HG02884 (cell line): ENCODE measurements at regions not wholly inside any gene's neighbourhood (a gene's known extent, or its start where the extent isn't known, plus 50 kb on each side); places are given as distances from the start of the nearest gene placed in this dataset.

Experiments used
- ATAC-seq: cut with Tn5 transposase; IDR thresholded peaks from one replicate; pipeline ENCODE4 v1.9.1; 2021; ENCODE audit warnings: mild to moderate bottlenecking, moderate library complexity; ENCODE audit not compliant: unreplicated experiment

GRCh38 chr13:104871456-104871855 is 1664.0 kb downstream of the EFNB2 start:
- ATAC-seq, result no peak

GRCh38 chr13:104869501-104869900 is 1666.0 kb downstream of the EFNB2 start:
- ATAC-seq, result no peak

DNA sequence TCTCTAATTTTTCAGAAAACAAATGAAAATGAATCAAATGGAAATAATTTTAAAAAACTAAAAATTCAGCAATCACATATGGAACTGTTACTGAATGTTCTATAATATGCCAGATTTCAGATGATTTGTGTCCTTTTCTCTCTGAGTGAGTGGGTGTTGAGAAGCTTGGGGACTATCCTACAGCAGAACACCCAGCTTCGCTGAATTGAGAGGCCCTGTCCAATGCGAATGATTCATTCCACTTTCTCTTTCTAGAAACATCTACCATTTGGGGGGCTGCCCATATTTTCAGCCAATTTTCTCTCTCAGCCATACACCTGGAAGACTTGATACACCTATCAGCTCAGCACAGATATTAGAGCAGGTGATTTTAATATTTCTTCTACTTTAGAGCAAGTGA is 1666.7 kb downstream of the EFNB2 start:
- ATAC-seq, result no peak

DNA sequence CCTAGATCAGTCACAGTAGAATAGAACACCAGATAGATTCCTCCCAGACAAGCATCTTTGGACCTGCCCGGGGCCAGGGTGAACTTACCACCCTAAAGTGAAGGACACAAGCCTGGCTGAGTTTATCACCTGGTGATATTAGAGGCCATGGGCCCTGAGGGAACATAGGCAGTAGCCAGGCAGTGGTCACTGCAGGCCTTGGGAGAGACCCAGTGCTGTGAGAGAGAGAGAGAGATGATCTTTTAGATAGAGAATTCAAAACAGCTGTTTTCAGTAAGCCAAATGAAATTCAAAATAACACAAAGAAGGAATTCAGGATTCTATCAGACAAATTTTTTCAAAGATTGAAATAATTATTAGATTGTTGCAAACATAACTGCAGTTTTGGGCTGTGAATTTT is 1679.9 kb downstream of the EFNB2 start:
- ATAC-seq, result no peak

DNA sequence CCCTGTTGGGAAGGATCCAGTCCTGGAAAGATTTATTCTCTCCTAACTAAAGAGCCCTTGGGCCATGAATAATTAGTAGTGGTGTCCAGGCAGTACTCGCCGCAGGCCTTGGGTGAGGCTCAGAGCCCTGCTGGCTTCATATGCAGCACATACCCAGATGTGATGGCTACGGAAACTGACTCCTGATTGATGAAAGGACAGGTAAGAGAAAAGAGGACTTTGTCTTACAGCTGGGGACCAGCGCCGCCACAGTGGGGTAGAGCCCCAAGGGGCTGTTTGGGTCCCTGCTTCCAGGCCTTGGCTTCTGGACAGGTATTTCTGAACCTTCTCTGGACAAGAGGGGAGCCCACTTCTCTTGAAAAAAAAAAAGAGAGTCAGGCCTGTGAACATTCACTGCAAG is 1680.8 kb downstream of the EFNB2 start:
- no peak for ATAC-seq

DNA sequence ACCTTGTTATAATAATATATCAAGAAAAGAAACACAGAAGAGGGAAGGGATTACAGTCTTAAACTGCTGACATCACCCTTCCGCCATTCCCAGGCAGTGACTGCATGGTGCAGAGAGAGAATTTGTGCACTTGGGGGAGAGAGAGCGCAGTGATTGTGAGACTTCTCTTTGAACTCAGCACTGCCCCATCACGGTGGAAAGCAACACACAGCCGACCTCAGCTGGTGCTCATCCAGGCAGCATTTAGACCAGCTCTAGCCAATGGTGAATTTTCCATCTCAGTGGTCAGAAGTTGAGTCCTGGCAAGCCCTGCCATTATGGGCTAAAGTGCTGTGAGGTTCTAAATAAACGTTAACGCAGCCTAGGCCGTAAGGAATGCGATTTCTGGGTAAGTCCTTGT is 1681.5 kb downstream of the EFNB2 start:
- no peak for ATAC-seq

GRCh38 chr13:104847922-104848321 is 1687.5 kb downstream of the EFNB2 start:
- ATAC-seq, result no peak

DNA sequence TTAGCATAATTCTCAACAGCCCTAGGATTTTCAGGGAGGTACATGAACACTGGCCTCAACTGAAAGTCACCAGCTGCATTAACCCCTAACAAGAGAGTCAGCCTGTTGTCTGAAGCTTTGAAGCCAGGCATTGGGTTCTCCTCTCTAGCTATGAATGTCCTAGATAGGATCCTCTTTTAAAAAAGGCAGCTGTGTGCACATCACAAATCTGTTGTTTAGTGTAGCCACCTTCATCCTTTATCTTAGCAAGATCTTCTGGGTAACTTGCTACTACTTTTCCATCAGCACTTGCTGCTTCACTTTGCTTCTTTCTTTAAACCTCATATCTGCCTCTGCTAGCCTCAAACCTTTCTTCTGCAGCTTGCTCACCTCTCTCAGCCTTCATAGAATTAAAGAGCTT is 1692.1 kb downstream of the EFNB2 start:
- no peak for ATAC-seq

- ATAC-seq, result no peak
Measured at GRCh38 chr13:104841110-104841509, 1694.4 kb downstream of the EFNB2 start.

GRCh38 chr13:104837756-104838155 is 1697.7 kb downstream of the EFNB2 start:
- no peak for ATAC-seq

- ATAC-seq, result no peak
Measured at GRCh38 chr13:104833221-104833620, 1702.2 kb downstream of the EFNB2 start.

DNA sequence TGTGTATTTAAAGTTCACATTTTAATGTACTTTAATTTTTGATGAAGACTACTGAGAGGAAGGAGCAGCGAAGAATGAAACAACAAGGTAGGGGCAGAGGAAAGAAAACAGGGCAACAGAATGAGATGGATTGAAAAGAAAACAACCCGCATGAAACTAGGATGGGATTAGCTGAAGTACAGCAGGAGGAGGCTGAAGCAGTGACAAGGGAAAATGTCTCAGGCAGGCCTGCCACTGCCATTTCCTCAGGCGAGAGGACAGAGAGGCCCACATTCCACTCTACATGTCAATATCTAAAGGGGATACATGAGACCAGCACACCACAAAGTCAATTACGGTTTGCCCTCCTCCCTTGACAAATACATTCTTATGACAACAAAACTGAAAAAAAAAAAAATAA is 1703.2 kb downstream of the EFNB2 start:
- ATAC-seq, result no peak

DNA sequence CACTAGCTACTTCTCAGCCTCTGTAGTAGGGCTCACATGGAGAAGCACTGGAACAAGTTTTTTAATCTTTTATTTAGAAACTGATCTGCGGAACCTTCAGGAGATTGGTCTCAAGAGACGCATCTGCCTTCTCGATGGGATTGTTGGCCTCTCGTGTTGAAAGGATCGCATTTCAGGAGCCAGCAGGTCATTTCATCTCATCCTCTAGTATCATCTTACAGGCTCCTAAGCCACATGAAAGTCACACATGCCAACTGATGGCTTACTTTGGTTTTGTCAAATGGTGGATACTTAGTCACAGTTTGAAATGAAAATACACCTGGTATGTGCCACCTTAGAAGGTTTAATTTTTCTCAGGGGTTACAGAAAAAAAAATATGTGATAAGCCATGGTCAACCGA is 1703.6 kb downstream of the EFNB2 start:
- ATAC-seq, result no peak

GRCh38 chr13:104823709-104824108 is 1711.8 kb downstream of the EFNB2 start:
- no peak for ATAC-seq

GRCh38 chr13:104823071-104823470 is 1712.4 kb downstream of the EFNB2 start:
- no peak for ATAC-seq

GRCh38 chr13:104817271-104817670 is 1718.2 kb downstream of the EFNB2 start:
- no peak for ATAC-seq

- no peak for ATAC-seq
Measured at GRCh38 chr13:104816726-104817125, 1718.7 kb downstream of the EFNB2 start.

- no peak for ATAC-seq
Measured at GRCh38 chr13:104810242-104810641, 1725.2 kb downstream of the EFNB2 start.

- no peak for ATAC-seq
Measured at GRCh38 chr13:104809483-104809882, 1726.0 kb downstream of the EFNB2 start.

GRCh38 chr13:104805346-104805745 is 1730.1 kb downstream of the EFNB2 start:
- no peak for ATAC-seq

- no peak for ATAC-seq
Measured at GRCh38 chr13:104799152-104799551, 1732.9 kb upstream of the SLC10A2 start.

GRCh38 chr13:104798486-104798885 is 1732.3 kb upstream of the SLC10A2 start:
- ATAC-seq, result no peak

DNA sequence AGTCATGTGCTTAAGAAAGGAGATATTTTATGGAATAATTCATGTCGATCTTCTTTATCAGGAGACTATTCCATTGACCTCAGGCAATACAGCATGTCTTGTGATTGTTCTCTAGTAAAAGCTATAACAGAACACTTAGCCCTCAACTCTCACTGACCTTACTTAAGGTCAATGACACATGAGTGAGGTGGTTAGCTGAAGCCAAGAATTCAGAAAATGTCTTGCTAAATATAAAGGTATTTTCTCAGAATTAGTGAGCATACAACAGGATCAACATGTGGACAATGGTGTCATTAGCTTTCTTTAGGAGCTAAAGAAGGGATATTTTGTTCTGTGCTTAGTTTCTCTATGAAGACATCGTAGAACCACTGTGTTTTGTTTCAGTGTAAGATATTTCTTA is 1730.4 kb upstream of the SLC10A2 start:
- no peak for ATAC-seq

GRCh38 chr13:104785952-104786351 is 1719.7 kb upstream of the SLC10A2 start:
- ATAC-seq, result no peak
